ENCODE measurements at regions not wholly inside any gene's neighbourhood (a gene's known extent, or its start where the extent isn't known, plus 50 kb on each side); places are given as distances from the start of the nearest gene placed in this dataset.

- H3K4me3 ChIP-seq (replicated peaks; ENCODE audit: insufficient read depth, low read length): no peak overlapping the region
- no peak for DNase-seq (ENCODE audit: low read depth in 1 of 2, low spot score in 1 of 2)
- H3K27ac ChIP-seq (replicated peaks): no peak overlapping the region
- TF ChIP-seq GABPA (IDR thresholded peaks at IDR 0.05; ENCODE audit: low read depth): no peak
- no peak for TF ChIP-seq CTCF (IDR thresholded peaks at IDR 0.05; ENCODE audit: insufficient read depth, low read length)
- no peak for TF ChIP-seq POLR2AphosphoS5 (IDR thresholded peaks at IDR 0.05; ENCODE audit: low read depth)
- no peak for TF ChIP-seq REST (IDR thresholded peaks at IDR 0.05; ENCODE audit: insufficient replicate concordance, low read depth)
- no peak for TF ChIP-seq SPI1 (IDR thresholded peaks at IDR 0.05; ENCODE audit: borderline replicate concordance, low read depth)
- no peaks in the 10 kb centered on the region for H3K27me3 ChIP-seq (ENCODE audit: insufficient read depth, poor library complexity, severe bottlenecking)
These were observed 450.9 kb upstream of the THRB start for GRCh38 chr3:24945563-24945962.

GRCh38 chr3:24947103-24947502, 452.5 kb upstream of the THRB start:
- H3K27ac ChIP-seq (replicated peaks): no peak overlapping the region
- no peak for TF ChIP-seq CTCF (IDR thresholded peaks at IDR 0.05; ENCODE audit: insufficient read depth, low read length)
- no peak for TF ChIP-seq REST (IDR thresholded peaks at IDR 0.05; ENCODE audit: insufficient replicate concordance, low read depth)
- TF ChIP-seq GABPA (IDR thresholded peaks at IDR 0.05; ENCODE audit: low read depth): no peak
- TF ChIP-seq POLR2AphosphoS5 (IDR thresholded peaks at IDR 0.05; ENCODE audit: low read depth): no peak
- no peak for DNase-seq (ENCODE audit: low read depth in 1 of 2, low spot score in 1 of 2)
- H3K4me3 ChIP-seq (replicated peaks; ENCODE audit: insufficient read depth, low read length): no peak overlapping the region
- no peaks in the 10 kb centered on the region for H3K27me3 ChIP-seq (ENCODE audit: insufficient read depth, poor library complexity, severe bottlenecking)

GRCh38 chr3:24951180-24951579, 456.5 kb upstream of the THRB start:
- Histone ChIP-seq H3K4me3 (replicated peaks; ENCODE audit: insufficient read depth, low read length) (no peak overlapping the region), H3K27ac (replicated peaks) (no peak overlapping the region), H3K27me3 (ENCODE audit: insufficient read depth, poor library complexity, severe bottlenecking) (no peaks in the 10 kb centered on the region)
- TF ChIP-seq SPI1 (IDR thresholded peaks at IDR 0.05; ENCODE audit: borderline replicate concordance, low read depth): no peak
- TF ChIP-seq REST (IDR thresholded peaks at IDR 0.05; ENCODE audit: insufficient replicate concordance, low read depth): no peak
- TF ChIP-seq GABPA (IDR thresholded peaks at IDR 0.05; ENCODE audit: low read depth): no peak
- no peak for TF ChIP-seq CTCF (IDR thresholded peaks at IDR 0.05; ENCODE audit: insufficient read depth, low read length)
- no peak for DNase-seq (ENCODE audit: low read depth in 1 of 2, low spot score in 1 of 2)
